ENCODE measurements at regions not wholly inside any gene's neighbourhood (a gene's known extent, or its start where the extent isn't known, plus 50 kb on each side); places are given as distances from the start of the nearest gene placed in this dataset.

DNA sequence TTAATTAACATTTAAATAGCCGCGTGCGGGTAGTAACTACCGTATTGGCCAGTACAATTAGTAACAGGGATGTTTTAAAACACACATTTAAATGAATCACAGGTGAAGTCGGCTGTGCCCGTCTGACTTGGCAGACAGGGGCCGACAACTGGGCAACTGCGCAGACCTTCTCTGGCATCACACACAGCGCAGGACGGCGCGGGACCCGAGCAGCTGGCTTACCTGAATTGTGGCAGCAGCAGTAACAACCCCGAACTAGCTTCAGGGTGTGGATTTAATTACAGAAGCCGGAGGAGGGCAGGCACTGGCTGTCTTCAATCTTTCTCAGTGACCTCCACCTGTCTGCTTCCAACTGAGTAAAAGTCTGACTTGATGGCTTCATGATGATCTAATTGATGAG, 91.7 kb downstream of the DACT2 start:
- DNase-seq = no peak

DNA sequence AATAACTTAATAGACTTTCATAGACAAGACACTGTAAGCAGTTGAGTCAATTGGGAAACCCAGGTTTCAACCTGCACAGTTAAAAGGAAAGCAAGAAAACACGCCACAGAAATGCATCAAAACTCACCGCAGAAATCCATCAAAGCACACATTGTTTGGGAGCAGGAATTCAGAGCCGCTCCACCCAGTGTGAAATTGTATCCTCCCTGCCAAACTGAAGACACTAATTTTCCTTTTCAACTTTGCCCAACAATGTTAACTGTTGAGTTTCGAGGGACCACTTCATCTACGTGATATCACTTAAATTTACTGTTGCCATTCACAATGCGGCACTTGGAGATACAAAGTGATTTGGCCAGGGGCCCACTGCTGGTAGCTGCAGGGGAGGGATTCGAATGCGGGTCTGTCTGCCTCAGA, 92.7 kb downstream of the DACT2 start:
- DNase-seq = no peak

DNA sequence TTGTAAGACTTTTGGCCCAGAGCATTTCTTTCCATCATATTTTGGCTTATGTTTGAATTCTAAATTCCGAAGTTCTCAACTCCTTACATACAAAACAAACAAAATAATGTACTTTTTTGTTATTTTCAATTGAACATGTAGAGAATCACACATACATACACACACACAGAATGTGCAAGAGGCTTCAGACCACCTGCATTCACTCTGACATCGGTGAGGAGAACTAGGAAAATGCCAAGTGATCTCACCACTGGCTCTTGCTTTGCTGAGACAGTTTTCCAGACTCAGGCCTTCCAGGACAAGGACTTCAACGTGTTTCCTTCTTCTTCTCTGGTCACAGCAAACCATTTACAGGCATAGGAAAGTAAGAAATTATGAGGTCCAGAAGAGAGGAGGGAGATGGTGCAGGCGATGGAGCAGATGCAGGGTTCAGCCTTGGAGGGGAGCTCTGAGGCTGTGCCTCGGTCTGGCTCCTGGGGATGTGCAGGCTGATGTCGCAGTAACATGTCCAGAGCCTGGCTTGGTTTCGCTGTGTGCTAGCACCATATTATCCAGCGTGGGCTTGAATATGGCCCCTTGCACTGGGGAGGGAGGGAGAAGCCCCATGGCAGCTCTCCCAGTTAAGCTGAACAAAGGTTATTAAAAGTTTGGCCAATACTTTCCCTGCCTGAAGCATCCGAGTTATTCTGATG, 93.4 kb downstream of the DACT2 start:
- no peak for DNase-seq

DNA sequence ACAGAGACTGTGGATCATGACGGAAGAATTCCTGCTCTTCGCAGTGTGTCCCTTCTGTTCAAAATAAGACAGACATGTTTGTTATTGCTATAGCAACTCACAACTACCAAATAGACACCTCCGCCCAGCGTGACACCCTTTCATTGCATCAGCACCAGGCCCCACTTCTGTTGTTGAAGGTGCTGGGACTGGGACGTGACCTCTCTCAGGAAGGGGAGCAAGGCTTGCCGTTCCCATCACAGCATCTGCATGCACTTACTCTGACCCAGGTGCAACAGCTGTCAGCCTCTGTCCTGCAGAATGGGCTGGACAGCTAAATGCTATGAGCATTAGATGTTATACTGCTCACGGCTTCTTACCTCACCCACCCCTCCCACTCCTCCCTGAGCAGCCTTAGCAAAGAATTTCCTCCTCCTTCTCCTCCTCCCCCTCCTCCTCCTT, 94.1 kb downstream of the DACT2 start:
- no peak for DNase-seq

DNA sequence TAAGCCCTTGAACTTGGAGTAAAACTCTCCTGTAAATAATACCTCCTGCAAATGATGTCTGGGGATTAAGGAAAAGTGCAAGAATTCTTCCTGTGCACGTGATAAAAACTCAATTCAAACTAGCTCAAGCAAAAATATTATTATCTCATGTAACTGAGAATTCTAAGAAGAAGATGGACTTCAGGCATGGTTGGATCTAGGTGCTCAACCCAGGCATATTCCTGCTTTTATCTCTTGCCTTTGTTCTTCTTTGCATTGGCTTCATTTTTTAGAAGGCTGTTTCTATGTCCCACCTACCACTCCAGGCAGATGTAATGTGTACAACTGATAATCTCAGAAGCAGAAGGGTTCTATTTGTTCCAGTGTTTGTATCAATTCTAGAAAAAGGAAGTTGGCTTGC, 95.8 kb downstream of the DACT2 start:
- DNase-seq = no peak

DNA sequence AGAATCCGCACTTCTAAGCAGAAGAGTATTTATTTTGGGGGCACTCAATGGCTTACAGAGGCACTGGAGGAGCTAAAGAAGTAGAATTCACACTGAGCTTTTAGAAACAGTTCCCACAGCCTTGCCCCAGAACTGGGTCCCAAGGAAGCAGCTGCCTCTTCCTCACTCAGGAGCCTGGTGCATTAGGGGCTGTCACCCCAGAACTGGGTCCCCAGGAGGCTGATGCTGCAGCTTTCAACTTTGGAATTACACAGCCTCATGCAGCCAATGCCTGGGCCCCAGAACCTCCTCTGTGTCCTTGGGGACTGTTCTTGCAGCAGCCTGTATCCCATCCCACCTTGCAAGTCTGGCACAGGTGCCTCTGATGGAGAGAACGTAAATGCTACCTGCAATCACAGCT, 96.4 kb downstream of the DACT2 start:
- no peak for DNase-seq

DNA sequence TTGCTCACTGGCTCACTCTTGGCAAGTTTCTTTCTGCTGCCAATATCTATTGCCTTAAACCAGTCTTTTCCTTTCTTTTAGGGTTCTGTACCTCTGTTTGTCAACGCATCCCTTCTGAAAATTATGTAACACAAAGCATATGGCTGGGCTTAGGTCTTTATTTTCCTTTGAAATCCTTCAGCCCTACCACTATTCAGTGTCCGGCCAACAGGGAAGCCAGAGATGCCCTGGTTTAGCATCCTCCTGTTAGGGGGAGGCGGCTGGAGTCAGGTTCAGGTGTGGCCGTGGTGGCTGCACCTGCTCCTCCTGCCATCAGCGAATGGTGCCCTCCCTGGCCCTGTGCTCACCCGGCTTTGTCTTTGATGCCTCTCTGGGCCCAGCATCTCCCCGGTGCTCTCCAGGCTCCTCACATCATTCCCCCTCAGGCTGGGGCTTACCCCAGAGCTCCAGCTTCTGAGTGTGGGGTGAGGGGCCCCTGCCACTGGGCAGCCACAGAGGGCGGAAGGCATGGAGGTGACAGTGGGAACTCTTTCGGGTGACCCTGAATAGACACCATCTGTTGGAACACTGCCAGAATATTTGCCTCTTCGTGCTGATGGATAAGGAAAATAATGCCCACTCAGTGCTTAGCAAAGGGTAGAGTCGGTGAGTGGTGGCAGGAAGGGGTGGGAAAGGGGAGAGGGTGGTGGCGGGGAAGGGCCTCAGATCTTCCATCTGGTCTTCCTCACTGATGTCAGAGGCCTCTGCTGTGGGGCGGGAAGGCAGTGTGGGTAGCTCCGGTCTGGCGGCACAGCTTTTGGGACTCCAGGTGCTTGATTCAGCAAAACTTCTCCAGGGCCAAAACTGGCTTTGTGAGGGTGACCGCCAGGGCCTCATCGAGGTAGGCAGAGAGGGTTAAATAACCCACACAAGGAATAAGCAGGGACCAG, 97.2 kb downstream of the DACT2 start:
- DNase-seq = no peak

DNA sequence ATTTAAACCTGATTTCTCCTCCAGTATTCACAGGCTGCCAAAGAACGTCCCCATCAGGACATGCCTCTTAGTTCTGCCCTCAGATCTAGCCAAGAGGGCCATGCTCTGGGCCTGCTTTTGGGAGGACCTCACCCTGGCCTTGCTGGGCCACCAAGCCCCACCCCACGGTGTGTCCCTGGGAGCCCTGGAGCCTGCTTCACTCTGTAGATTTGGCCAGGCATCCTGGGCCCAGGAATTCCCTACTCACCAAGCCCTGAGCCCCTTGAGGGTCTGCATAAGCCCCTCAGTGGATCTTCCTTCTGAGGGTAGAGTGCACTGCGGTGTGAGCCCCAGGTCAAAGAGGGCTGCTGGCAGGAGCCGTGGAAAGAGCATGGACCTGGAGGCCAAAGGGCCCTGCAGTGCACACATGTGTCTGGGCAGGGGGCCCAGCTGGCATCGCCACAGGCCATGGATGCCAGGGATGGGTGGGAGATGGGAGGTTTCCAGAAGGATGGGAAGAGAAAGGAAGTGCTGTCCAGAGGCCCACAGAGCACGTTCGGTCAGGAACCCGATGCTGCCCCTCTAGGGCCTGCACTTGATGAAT, 98.0 kb downstream of the DACT2 start:
- DNase-seq = no peak

DNA sequence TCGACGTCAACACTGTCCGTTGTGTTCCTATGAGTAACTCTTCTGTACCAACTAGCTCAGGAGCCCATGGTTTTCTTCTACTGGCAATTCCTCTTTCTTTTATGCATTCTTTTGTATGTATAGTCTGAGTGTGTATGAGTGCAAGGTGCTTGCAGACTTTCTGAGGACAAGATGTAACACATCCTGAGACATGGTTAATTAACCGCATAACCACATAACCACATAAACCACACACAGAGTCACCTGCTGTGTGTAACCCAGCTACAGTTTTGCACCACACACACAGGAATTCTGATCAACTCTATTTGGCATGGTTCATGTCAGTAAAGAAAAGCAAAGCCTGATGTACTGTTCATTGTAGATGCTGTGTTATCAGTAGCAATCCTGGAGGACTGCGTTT, 98.6 kb downstream of the DACT2 start:
- DNase-seq = no peak

DNA sequence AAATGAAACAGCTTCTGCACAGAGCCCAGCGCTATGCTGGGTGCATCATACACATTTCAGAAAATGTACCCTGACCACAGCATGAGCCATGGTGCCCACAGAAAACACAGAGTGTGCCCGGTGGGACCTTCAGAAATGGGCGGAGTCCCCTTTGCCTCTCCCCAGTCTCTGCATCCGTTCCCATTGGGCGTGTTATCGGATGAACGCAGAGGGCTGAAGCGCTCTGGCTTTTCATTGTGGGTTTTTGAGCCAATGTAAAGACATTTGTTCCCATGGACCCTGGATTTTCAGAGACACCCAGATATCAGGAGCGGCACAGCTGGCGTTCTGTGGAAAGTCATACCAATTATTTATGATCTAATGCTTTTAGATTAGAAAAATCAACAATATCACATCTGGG, 99.8 kb downstream of the DACT2 start:
- DNase-seq = no peak

DNA sequence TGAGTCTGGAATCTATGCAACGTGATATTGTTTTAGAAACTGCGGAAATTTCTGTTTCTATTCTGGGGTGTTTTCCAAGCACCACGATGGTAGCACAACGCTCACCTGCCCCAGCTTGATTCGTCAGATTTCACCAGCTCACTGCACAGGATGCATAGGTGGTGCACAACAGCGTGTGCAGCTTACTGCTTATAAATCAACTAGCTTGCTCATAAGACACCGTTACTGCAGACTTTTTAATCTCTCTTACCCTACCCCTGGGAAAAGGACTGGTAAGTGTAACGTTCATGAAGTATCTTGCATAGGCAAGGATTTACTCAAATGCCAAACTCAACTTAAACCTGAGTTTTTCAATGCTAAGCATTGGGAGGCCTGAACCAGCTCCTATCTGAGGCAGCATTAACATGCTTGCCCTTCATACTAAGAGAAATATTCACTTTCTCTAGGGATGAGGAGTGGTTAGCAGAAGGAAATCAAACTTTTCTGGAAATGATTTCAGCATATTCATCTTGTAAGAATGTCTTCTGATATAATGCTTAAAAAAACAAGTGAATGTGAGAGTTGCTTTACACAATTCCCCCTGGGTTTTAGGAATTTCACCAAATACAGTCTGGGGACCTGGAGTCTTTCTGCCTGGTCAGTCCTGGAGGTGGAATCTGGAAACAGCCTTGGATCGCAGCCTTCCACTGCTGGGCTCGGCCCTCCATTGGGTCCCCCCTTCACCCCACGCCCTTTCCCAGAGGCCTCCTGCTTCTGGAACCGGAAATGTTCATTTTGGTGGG, 100.6 kb downstream of the DACT2 start:
- DNase-seq = peak; percentile 83

DNA sequence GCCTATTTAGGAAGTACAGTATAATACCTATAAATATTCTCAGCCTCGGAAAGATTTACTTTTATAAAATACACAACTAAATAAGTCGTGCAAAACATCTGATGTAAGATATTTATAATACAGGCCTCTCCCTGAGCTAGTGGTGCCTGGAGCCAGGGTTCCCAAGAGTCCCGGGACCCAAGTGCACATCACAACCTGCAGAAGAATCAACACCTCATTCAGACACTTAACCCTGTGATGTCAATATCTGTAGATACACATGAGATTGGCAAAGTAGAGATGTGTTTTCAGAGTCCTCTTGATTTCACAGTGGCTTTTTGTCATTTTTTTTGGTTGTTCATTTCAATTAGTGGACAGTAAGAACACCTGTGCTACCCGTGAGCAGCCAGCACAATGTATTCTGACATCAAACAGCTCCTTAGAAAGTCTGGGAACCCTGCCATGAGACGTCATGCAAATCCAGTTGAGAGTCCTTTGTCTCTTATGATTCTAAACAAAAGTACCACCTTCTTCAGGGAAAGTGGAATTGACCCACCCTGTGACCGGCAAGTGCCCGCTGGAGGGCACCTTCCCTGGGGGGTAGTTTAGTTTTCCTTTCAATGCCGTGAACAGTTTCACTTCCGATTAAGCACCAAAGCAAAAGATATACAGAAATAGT, 101.6 kb downstream of the DACT2 start:
- no peak for DNase-seq

DNA sequence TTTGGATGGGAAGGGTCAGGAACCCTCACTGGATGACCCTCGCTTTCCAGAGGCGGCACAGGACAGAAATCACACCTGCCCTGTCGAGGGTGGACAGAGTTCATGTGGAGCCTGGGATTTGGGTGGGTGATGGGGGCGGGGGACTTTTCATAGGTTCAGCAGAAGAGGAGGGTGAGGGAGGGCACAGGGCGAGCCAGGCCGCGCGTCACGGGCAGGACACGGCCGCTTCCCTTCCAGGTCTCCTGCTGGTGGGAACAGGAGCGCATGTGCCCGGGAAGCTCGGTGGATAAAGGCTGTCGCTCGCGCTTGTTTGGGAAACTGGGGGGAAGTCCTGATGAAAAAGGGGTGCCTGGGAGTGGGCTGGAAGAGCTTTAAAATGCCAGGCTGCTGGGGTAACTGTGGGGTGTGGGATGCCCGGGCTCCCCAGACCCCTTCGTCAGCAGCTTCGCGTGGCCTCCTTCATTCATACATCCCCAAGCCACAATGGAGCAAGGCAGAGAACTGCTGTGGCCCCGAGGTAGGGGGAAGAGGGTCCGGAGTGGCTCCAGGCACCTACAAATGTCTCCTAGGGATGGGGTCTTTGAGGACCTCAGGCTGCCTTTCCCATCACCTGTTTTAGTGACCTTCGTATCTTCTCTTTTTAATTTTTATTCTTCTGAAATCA, 102.2 kb downstream of the DACT2 start:
- DNase-seq = no peak

DNA sequence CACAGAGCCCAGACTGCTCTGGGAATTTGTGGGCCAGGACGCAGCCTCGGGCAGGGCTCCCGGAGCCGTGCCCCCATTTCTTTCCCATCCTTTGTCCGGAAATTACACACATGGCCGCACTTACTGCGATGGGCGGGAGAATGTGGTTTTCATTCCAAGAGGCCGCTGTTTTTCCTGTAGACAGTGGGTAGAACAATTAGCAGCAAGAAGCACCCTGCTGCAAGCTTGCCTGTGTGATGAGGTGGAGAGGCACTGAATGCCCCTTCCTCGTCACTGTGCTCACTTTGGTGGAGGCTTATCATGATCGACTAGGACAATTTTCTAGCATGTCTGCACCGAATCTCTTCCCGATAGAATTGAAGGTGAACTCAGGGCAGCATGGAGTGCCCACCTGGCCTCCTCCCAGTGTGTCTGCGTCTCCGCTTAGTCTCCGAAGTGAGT, 102.8 kb downstream of the DACT2 start:
- peak; percentile 73 for DNase-seq

DNA sequence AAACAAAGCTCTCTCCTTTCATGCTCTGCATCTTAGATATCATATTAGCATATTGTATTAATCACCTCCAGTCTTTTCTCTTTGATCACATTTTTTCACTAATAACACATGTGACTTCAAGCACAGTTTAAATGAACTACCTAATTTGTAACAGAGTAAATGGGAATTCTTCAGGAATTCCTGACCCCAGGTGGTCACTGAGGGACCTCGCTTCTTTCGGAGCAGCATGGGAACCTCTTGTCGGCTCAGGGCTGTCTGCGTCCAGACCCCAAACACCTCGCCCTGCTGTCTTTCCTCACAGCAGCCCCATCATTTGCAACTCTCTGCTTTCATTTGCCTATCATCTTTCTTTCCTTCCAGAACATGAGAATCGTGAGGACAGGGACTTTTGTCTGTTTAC, 103.5 kb downstream of the DACT2 start:
- no peak for DNase-seq

DNA sequence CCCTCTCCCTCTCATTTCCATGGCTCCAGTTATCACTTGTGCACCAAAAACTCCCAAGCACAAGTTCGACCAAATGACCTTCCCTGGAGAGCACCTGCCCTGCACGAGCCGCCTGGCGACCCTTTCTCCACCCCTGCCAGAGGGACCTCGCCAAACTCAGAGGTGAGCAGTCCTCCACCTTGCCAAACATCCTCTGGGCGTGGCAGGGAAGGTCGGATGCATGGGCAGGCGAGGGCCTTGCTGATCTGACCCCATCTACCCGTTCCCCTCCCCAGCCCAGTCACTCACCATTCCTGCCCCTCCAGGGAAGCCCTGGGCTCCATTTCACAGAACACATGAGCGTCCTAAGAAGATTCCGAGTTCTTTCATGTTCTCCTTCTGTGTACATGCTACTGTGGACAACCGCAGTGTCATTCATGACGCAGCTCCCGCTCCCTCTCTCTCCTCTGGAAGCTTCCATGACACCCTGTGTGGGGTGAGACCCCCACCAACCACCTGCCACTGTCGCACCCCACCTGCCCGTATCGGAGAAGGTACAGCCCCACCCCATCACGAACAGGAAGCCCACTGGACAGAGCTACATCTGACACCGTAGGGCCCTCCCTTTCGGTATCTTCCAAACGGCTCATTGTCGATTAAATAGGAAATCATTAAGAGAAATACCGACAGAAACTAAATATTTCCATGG, 104.3 kb downstream of the DACT2 start:
- no peak for DNase-seq

DNA sequence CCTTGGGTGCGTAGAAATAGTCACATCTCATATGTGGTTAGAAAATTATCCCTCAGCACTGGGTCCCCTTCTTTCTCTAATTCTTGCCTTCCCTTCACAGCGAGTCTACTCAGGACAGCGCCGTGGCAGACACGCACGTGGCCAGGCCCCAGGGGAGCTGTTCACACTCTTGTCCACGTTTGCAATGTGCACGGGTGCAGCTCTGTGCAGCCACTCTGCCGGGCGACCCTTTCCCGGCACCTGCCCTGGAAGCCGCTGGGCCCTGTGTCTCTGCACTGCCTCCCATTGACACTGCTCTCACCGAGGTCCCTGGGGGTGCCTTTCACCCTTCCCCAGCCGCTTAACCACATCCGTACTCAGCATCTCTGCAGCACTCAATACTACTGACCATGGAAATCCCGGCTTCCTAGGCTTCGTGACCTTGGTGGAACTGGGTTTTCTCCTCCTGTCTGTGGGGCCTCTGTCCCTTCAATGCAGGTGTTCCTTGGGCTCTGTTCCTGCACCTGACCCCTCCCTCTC, 104.9 kb downstream of the DACT2 start:
- no peak for DNase-seq

DNA sequence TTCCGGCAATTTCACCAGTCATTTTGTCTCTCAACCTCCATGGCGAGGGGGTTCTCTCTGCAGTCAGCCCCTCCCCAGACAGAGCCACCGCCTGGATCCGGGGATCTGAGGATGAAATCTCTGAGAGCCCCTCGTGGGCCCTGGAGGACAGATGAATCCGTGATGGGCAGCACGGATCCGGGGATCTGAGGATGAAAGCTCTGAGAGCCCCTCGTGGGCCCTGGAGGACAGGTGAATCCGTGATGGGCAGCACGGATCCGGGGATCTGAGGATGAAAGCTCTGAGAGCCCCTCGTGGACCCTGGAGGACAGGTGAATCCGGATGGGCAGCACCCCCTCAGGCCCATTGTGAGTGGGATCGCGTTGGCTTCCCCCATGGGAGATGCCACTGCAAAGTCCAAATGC, 106.5 kb downstream of the DACT2 start:
- DNase-seq = no peak

DNA sequence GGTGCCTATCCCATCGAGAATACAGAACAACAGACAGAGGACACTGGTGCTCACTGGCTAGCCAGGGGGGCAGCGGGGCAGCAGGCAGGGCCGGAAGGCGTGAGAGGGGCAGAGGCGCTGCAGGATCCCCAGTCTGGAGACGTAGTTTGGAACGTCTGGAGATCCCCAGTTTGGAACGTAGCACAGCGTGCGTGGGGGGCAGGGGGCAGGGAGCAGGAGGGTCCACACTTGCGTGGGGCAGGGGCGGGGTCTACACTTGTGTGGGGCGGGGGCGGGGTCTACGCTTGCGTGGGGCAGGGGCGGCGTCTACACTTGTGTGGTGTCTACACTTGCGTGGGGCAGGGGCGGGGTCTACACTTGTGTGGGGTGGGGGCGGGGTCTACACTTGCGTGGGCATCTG, 107.2 kb downstream of the DACT2 start:
- DNase-seq = no peak

DNA sequence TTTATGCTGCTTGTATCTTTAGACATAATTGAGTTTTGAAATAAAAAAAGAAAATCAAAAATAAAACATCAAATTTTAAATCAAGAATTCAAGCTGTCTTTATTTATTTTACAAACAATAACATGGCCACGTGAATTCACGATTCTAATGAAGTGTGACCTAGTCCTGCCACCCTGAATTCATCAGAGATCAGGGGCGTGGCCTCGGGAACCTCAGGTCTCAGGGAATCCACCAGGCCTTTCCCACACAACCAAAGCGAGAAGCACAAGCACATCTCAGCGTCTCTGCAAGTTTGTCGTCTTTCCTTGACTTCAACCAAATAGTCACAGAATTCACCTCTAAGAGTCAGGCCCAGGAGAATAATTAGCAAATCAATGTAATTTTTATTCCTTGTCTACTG, 107.9 kb downstream of the DACT2 start:
- DNase-seq = no peak
